SK-N-MC (cell line): ENCODE measurements at regions not wholly inside any gene's neighbourhood (a gene's known extent, or its start where the extent isn't known, plus 50 kb on each side); places are given as distances from the start of the nearest gene placed in this dataset.

ENCODE experiments used
- EZH2 ChIP-seq: fragments of 200-600 bp; sonication (generic); IDR thresholded peaks from one replicate; pipeline ENCODE4 v1.6.1; 2017; ENCODE audit warnings: antibody characterized with exemption
- FOXP2 ChIP-seq: optimal IDR thresholded peaks from 2 replicates; pipeline ENCODE3; 2011; ENCODE audit warnings: mild to moderate bottlenecking, moderate library complexity; ENCODE audit not compliant: insufficient read depth; ENCODE audit errors: extremely low read length, control extremely low read depth
- POLR2AphosphoS5 ChIP-seq: IDR thresholded peaks from 2 replicates; pipeline ENCODE4 v1.6.1; 2012; ENCODE audit warnings: mild to moderate bottlenecking, low read depth, low read length, borderline replicate concordance

DNA sequence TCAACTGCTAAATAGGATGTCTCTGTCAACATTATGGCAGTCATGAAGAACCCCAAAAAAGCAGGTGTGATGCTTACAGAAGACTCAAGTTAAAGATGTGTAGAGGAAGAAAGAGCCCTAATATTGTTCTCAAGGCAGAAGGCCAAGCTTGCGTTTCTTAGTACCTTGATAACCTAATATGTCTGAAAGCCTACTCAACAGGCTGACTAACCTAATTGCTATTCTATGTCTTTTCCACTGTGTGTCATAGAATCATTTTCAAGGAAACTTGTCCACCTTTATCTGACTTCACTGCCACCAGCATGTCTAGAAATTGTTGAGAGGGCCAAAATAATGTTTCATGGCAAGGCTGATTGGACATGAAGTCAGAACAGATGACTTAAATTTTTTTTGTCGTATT lies 373.2 kb downstream of the BTG1 start:
- TF ChIP-seq EZH2 (no peak), POLR2AphosphoS5 (no peak), FOXP2 (no peak)
